Breast epithelium (tissue), 4 donors: ENCODE measurements at regions not wholly inside any gene's neighbourhood (a gene's known extent, or its start where the extent isn't known, plus 50 kb on each side); places are given as distances from the start of the nearest gene placed in this dataset.

Experiments used
- DNase-seq, 2 donors: peaks; one replicate each; pipeline ENCODE4 v3.0.0-alpha.2; 2019; ENCODE audit warnings: low spot score in 2 of 2
- H3K27ac ChIP-seq, 2 donors: fragments of 200-600 bp; sonication (generic) in 1 of 2; one replicate each; pipeline ENCODE4 v1.5.1; 2016 to 2019; ENCODE audit warnings: mild to moderate bottlenecking in 1 of 2
- H3K27me3 ChIP-seq, 2 donors: fragments of 200-600 bp; sonication (generic) in 1 of 2; one replicate each; pipeline versions ENCODE4 v1.5.1 to v1.6.0; 2017 to 2019; ENCODE audit warnings: control low read depth in 1 of 2, mild to moderate bottlenecking in 1 of 2
- H3K36me3 ChIP-seq: fragments of 200-600 bp; one replicate; pipeline ENCODE4 v1.5.1; 2019
- H3K4me1 ChIP-seq, 2 donors: fragments of 200-600 bp; sonication (generic); one replicate each; pipeline ENCODE4 v1.5.1; 2016 to 2019; ENCODE audit warnings: control low read depth in 1 of 2
- H3K4me3 ChIP-seq, 3 donors: fragments of 200-600 bp; sonication (generic); 1 replicate in 2 of 3; 2 replicates in 1 of 3; pipeline ENCODE4 v1.5.1; 2016 to 2019; ENCODE audit warnings: mild to moderate bottlenecking in 3 of 3, moderate library complexity in 2 of 3
- H3K9me3 ChIP-seq, 2 donors: fragments of 200-600 bp; sonication (generic) in 1 of 2; one replicate each; pipeline ENCODE4 v1.5.1; 2016 to 2019; ENCODE audit warnings: control low read depth in 1 of 2
- CTCF ChIP-seq, 3 donors: fragments of 450-650 bp; IDR thresholded peaks; one replicate each; pipeline ENCODE4 v1.5.1; 2016 to 2017; ENCODE audit warnings: antibody characterized with exemption in 3 of 3, mild to moderate bottlenecking in 3 of 3, moderate library complexity in 3 of 3
- POLR2A ChIP-seq: fragments of 450-650 bp; IDR thresholded peaks from one replicate; pipeline ENCODE4 v1.6.1; 2016; ENCODE audit warnings: antibody characterized with exemption, mild to moderate bottlenecking, moderate library complexity
- POLR2AphosphoS5 ChIP-seq, 3 donors: sonication (generic); formaldehyde crosslinking; IDR thresholded peaks; one replicate each; pipeline ENCODE4 v1.6.1; 2017; ENCODE audit warnings: antibody characterized with exemption in 3 of 3
- intact Hi-C: fragments of 100-400 bp; cut with DNase I; formaldehyde crosslinking; loops from one replicate; pipeline ENCODE4 v1.15.1; 2023; ENCODE audit warnings: low total_unique reads

GRCh38 chr4:111781611-111782010 lies 363.6 kb upstream of the FAM241A start:
- intact Hi-C loops, result no loop called here
- TF ChIP-seq CTCF (IDR thresholded peaks at IDR 0.05) (no peak), POLR2A (no peak), POLR2AphosphoS5 (IDR thresholded peaks at IDR 0.05) (no peak)

GRCh38 chr4:111788099-111788498 lies 357.2 kb upstream of the FAM241A start:
- Histone ChIP-seq H3K27me3 (peaks cover 0 to 14% of the 10 kb centered on the region in 2 donors), H3K4me1 (no peaks in the 10 kb centered on the region), H3K9me3 (no peaks in the 10 kb centered on the region), H3K4me3 (no peak overlapping the region), H3K36me3 (no peaks in the 10 kb centered on the region), H3K27ac (no peak overlapping the region)
- no peak for DNase-seq
- TF ChIP-seq POLR2A, result no peak
- intact Hi-C loops, result loop anchor here (5.0 kb wide), 1 partner anchor 381 kb away; no protein-coding TSS in a partner anchor

More at GRCh38 chr4:111781611-111782010, 363.6 kb upstream of the FAM241A start:
- H3K27me3 ChIP-seq, result no peaks in the 10 kb centered on the region
- H3K9me3 ChIP-seq, result no peaks in the 10 kb centered on the region
- DNase-seq, result no peak
- H3K4me3 ChIP-seq, result no peak overlapping the region
- no peaks in the 10 kb centered on the region for H3K36me3 ChIP-seq
- H3K27ac ChIP-seq, result no peak overlapping the region
- H3K4me1 ChIP-seq, result no peaks in the 10 kb centered on the region

- TF ChIP-seq POLR2AphosphoS5 (IDR thresholded peaks at IDR 0.05), result no peak
- no peak for TF ChIP-seq CTCF (IDR thresholded peaks at IDR 0.05)
- TF ChIP-seq POLR2A, result no peak
- intact Hi-C loops, result loop anchor here (5.0 kb wide), 1 partner anchor 383 kb away; no protein-coding TSS in a partner anchor
These were observed 355.2 kb upstream of the FAM241A start for GRCh38 chr4:111789901-111790640.

GRCh38 chr4:111792632-111793031 lies 352.6 kb upstream of the FAM241A start:
- no peak for TF ChIP-seq CTCF (IDR thresholded peaks at IDR 0.05)
- TF ChIP-seq POLR2AphosphoS5 (IDR thresholded peaks at IDR 0.05), result no peak
- TF ChIP-seq POLR2A, result no peak
- no peaks in the 10 kb centered on the region for H3K36me3 ChIP-seq
- no peak for DNase-seq
- no peak overlapping the region for H3K27ac ChIP-seq
- H3K27me3 ChIP-seq, result peaks cover 0 to 8% of the 10 kb centered on the region in 2 donors
- no peaks in the 10 kb centered on the region for H3K9me3 ChIP-seq
- H3K4me3 ChIP-seq, result no peak overlapping the region
- no peaks in the 10 kb centered on the region for H3K4me1 ChIP-seq
- intact Hi-C loops, result no loop called here

More at GRCh38 chr4:111789901-111790640, 355.2 kb upstream of the FAM241A start:
- no peak for DNase-seq
- Histone ChIP-seq H3K36me3 (no peaks in the 10 kb centered on the region), H3K27ac (no peak overlapping the region), H3K4me1 (no peaks in the 10 kb centered on the region), H3K27me3 (peaks cover 0 to 14% of the 10 kb centered on the region in 2 donors), H3K9me3 (no peaks in the 10 kb centered on the region), H3K4me3 (no peak overlapping the region)

- Histone ChIP-seq H3K27me3 (no peaks in the 10 kb centered on the region), H3K9me3 (no peaks in the 10 kb centered on the region), H3K27ac (no peak overlapping the region), H3K4me1 (no peaks in the 10 kb centered on the region), H3K4me3 (no peak overlapping the region), H3K36me3 (no peaks in the 10 kb centered on the region)
- TF ChIP-seq POLR2AphosphoS5 (IDR thresholded peaks at IDR 0.05), result no peak
- TF ChIP-seq CTCF (IDR thresholded peaks at IDR 0.05), result no peak
- no peak for TF ChIP-seq POLR2A
- intact Hi-C loops, result no loop called here
- no peak for DNase-seq
These were observed 351.7 kb upstream of the FAM241A start for GRCh38 chr4:111793433-111794091.
